ENCODE measurements at regions not wholly inside any gene's neighbourhood (a gene's known extent, or its start where the extent isn't known, plus 50 kb on each side); places are given as distances from the start of the nearest gene placed in this dataset.

DNA sequence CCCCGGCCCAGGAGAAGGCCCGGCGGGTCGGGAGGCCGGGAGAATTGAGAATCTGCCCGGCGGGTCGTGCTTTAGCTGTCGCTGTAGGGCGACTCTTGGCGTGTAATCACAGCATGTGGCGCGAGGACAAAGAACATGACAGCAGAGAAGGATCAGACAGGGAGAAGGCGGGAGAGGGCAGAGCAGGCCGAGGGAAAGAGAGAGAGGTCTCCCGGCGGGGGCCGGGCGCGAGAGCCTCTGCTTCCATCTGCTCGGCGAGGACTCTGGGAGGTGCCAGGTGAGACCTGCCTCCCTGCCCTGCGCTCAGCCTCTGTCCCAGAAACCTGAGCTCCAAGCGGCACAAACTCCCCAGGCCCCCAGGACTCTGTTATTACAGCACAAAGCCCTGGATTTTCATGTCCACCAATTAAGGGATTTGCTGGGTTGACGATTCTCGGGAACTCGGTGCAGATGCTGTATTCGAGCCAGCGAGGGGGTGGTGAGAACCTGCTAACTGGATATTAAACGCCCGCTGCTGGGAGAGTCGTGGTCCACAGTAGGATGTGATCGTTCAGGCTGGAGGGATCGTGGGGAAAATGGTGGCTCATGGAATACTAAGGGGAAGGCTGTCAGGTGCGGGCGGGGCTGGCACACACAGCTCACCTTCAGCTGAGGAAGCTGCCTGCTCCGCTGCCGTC, 172.0 kb upstream of the CIBAR2 start:
- TF ChIP-seq CTCF (conservative IDR thresholded peaks at IDR 0.05; ENCODE audit: low read length) (no peak), EZH2phosphoT487 (IDR thresholded peaks at IDR 0.05; ENCODE audit: borderline replicate concordance) (no peak)

Measured in Loucy (cell line).